DOHH2 (cell line): ENCODE measurements at regions not wholly inside any gene's neighbourhood (a gene's known extent, or its start where the extent isn't known, plus 50 kb on each side); places are given as distances from the start of the nearest gene placed in this dataset.

Experiments
- CTCF ChIP-seq: fragments of 200-600 bp; sonication (generic); IDR thresholded peaks from one replicate; pipeline ENCODE4 v1.5.1; 2014; ENCODE audit warnings: antibody characterized with exemption, mild to moderate bottlenecking, low read depth, low read length; ENCODE audit not compliant: poor library complexity, severe bottlenecking
- EZH2phosphoT487 ChIP-seq: fragments of 200-600 bp; sonication (generic); IDR thresholded peaks from 2 replicates; pipeline ENCODE4 v1.6.1; 2017; ENCODE audit warnings: borderline replicate concordance, mild to moderate bottlenecking, antibody characterized with exemption, low read length, moderate library complexity, mixed read lengths

GRCh38 chr2:58788402-58788801 lies 547.3 kb upstream of the FANCL start:
- TF ChIP-seq CTCF (no peak), EZH2phosphoT487 (no peak)
